Esophagus muscularis mucosa (tissue), 4 donors: ENCODE measurements at regions not wholly inside any gene's neighbourhood (a gene's known extent, or its start where the extent isn't known, plus 50 kb on each side); places are given as distances from the start of the nearest gene placed in this dataset.

Experiments used
- DNase-seq: peaks from one replicate; pipeline ENCODE4 v3.0.0-alpha.2; 2017; ENCODE audit errors: extremely low spot score
- H3K27ac ChIP-seq, 4 donors: fragments of 200-600 bp; sonication (generic); replicated peaks in 1 of 4; 1 replicate in 3 of 4; 2 replicates in 1 of 4; pipeline ENCODE4 v1.5.1; 2016 to 2019; ENCODE audit warnings: mild to moderate bottlenecking in 1 of 4
- H3K27me3 ChIP-seq, 4 donors: fragments of 200-600 bp; sonication (generic); one replicate each; pipeline versions ENCODE4 v1.5.1 to v1.6.0; 2016 to 2019
- H3K36me3 ChIP-seq, 4 donors: fragments of 200-600 bp; sonication (generic); one replicate each; pipeline ENCODE4 v1.5.1; 2016 to 2019
- H3K4me1 ChIP-seq, 4 donors: fragments of 200-600 bp; sonication (generic); one replicate each; pipeline ENCODE4 v1.5.1; 2016 to 2019
- H3K4me3 ChIP-seq, 4 donors: fragments of 200-600 bp; sonication (generic); 1 replicate in 2 of 4; 2 replicates in 2 of 4; pipeline ENCODE4 v1.5.1; 2016 to 2019; ENCODE audit warnings: mild to moderate bottlenecking in 4 of 4, moderate library complexity in 1 of 4
- H3K9me3 ChIP-seq, 4 donors: fragments of 200-600 bp; sonication (generic); 1 replicate in 3 of 4; 2 replicates in 1 of 4; pipeline ENCODE4 v1.5.1; 2016 to 2019
- EP300 ChIP-seq: sonication (generic); formaldehyde crosslinking; IDR thresholded peaks from one replicate; pipeline ENCODE4 v1.6.1; 2017; ENCODE audit warnings: antibody characterized with exemption
- POLR2A ChIP-seq: fragments of 450-650 bp; IDR thresholded peaks from one replicate; pipeline ENCODE4 v1.6.1; 2017; ENCODE audit warnings: antibody characterized with exemption, moderate library complexity, mild to moderate bottlenecking, low read depth
- POLR2AphosphoS5 ChIP-seq, 2 donors: sonication (generic); formaldehyde crosslinking; IDR thresholded peaks; one replicate each; pipeline ENCODE4 v1.6.1; 2017; ENCODE audit warnings: antibody characterized with exemption in 2 of 2
- WGBS: methylation state at CpG from one replicate; pipeline ENCODE4 v1.1.5; 2018; 5-methylcytosine and 5-hydroxymethylcytosine counted together
- intact Hi-C: fragments of 100-400 bp; cut with DNase I; formaldehyde crosslinking; loops from one replicate; pipeline ENCODE4 v1.15.1; 2023
- TF ChIP-seq, protein P1 (sequence below), 3 experiments: fragments of 200-600 bp in 2 of 3; fragments of 450-650 bp in 1 of 3; sonication (generic) in 2 of 3; IDR thresholded peaks; one replicate each; pipeline ENCODE4 v1.5.1; 2017 to 2019; ENCODE audit warnings: antibody characterized with exemption in 3 of 3, mild to moderate bottlenecking in 2 of 3, moderate library complexity in 1 of 3

GRCh38 chr2:21947046-21947445 is 823.3 kb downstream of the TDRD15 start:
- TF ChIP-seq, protein P1, sequence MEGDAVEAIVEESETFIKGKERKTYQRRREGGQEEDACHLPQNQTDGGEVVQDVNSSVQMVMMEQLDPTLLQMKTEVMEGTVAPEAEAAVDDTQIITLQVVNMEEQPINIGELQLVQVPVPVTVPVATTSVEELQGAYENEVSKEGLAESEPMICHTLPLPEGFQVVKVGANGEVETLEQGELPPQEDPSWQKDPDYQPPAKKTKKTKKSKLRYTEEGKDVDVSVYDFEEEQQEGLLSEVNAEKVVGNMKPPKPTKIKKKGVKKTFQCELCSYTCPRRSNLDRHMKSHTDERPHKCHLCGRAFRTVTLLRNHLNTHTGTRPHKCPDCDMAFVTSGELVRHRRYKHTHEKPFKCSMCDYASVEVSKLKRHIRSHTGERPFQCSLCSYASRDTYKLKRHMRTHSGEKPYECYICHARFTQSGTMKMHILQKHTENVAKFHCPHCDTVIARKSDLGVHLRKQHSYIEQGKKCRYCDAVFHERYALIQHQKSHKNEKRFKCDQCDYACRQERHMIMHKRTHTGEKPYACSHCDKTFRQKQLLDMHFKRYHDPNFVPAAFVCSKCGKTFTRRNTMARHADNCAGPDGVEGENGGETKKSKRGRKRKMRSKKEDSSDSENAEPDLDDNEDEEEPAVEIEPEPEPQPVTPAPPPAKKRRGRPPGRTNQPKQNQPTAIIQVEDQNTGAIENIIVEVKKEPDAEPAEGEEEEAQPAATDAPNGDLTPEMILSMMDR (IDR thresholded peaks at IDR 0.05): no peak
- no peak for TF ChIP-seq EP300
- TF ChIP-seq POLR2AphosphoS5 (IDR thresholded peaks at IDR 0.05): no peak
- no peak for TF ChIP-seq POLR2A
- Histone ChIP-seq H3K4me1 (no peaks in the 10 kb centered on the region), H3K27ac (no peak overlapping the region), H3K27me3 (no peaks in the 10 kb centered on the region), H3K36me3 (no peaks in the 10 kb centered on the region), H3K4me3 (no peak overlapping the region), H3K9me3 (no peaks in the 10 kb centered on the region)
- no peak for DNase-seq
- intact Hi-C loops: no loop called here
- WGBS: 47% methylated on average over 6 of the region's 6 CpGs

GRCh38 chr2:21966139-21966538 is 842.4 kb downstream of the TDRD15 start:
- Histone ChIP-seq H3K27ac (no peak overlapping the region), H3K4me1 (no peaks in the 10 kb centered on the region), H3K9me3 (no peaks in the 10 kb centered on the region), H3K4me3 (no peak overlapping the region), H3K27me3 (no peaks in the 10 kb centered on the region), H3K36me3 (no peaks in the 10 kb centered on the region)
- DNase-seq: no peak
- 74% methylated on average over 5 of the region's 5 CpGs for WGBS
- TF ChIP-seq POLR2A (no peak), EP300 (no peak), POLR2AphosphoS5 (IDR thresholded peaks at IDR 0.05) (no peak)
- TF ChIP-seq, protein P1 (IDR thresholded peaks at IDR 0.05): no peak
- intact Hi-C loops: no loop called here

DNA sequence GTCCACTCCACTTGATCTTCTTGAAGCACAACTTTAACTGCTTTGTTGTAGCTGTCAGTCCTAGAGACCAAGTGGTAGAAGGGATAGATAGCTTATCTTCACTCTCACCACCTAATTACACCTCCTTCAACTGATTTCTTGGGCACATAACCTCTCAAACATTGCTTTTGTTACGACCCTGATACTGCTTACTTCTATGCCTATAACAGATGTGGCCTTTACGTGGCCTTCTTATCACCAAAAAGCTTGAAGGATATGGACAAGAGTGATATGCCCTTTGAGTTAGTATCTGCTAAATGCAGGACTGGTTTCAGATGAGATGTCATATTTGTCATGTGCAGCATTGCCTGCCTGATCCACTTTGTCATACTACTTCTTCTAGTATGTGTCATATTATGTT is 847.2 kb downstream of the TDRD15 start:
- H3K27me3 ChIP-seq: no peaks in the 10 kb centered on the region
- no peak overlapping the region for H3K27ac ChIP-seq
- H3K4me1 ChIP-seq: no peaks in the 10 kb centered on the region
- TF ChIP-seq POLR2A: no peak
- TF ChIP-seq, protein P1 (IDR thresholded peaks at IDR 0.05): no peak
- TF ChIP-seq EP300: no peak
- no peak for TF ChIP-seq POLR2AphosphoS5 (IDR thresholded peaks at IDR 0.05)
- no peaks in the 10 kb centered on the region for H3K36me3 ChIP-seq
- intact Hi-C loops: no loop called here
- WGBS: 78% methylated on average over 2 of the region's 2 CpGs
- H3K4me3 ChIP-seq: no peak overlapping the region
- DNase-seq: no peak
- H3K9me3 ChIP-seq: no peaks in the 10 kb centered on the region

GRCh38 chr2:21972586-21972985 is 848.8 kb downstream of the TDRD15 start:
- no peak for DNase-seq
- Histone ChIP-seq H3K4me1 (no peaks in the 10 kb centered on the region), H3K27ac (no peak overlapping the region), H3K36me3 (no peaks in the 10 kb centered on the region), H3K9me3 (no peaks in the 10 kb centered on the region), H3K27me3 (no peaks in the 10 kb centered on the region), H3K4me3 (no peak overlapping the region)
- 45% methylated on average over 4 of the region's 4 CpGs for WGBS
- intact Hi-C loops: no loop called here
- TF ChIP-seq POLR2A (no peak), POLR2AphosphoS5 (IDR thresholded peaks at IDR 0.05) (no peak), EP300 (no peak)
- TF ChIP-seq, protein P1 (IDR thresholded peaks at IDR 0.05): no peak

GRCh38 chr2:21981127-21981526 is 857.4 kb downstream of the TDRD15 start:
- H3K4me3 ChIP-seq: no peak overlapping the region
- H3K4me1 ChIP-seq: no peaks in the 10 kb centered on the region
- TF ChIP-seq EP300 (no peak), POLR2AphosphoS5 (IDR thresholded peaks at IDR 0.05) (no peak)
- TF ChIP-seq, protein P1 (IDR thresholded peaks at IDR 0.05): no peak
- H3K27me3 ChIP-seq: no peaks in the 10 kb centered on the region
- H3K9me3 ChIP-seq: no peaks in the 10 kb centered on the region
- DNase-seq: no peak
- no peak overlapping the region for H3K27ac ChIP-seq
- intact Hi-C loops: no loop called here
- 100% methylated on average over 1 of the region's 1 CpG for WGBS
- no peaks in the 10 kb centered on the region for H3K36me3 ChIP-seq
